Inferior parietal cortex (tissue), 1 donor: ENCODE measurements at regions not wholly inside any gene's neighbourhood (a gene's known extent, or its start where the extent isn't known, plus 50 kb on each side); places are given as distances from the start of the nearest gene placed in this dataset.

ENCODE experiments used
- DNase-seq: peaks from one replicate; pipeline ENCODE4 v3.0.0-alpha.2; 2016; ENCODE audit errors: extremely low spot score

- DNase-seq = no peak
Observed at GRCh38 chr12:58583940-58584339, 336.4 kb downstream of the LRIG3 start.

GRCh38 chr12:58584880-58585279, 335.4 kb downstream of the LRIG3 start:
- DNase-seq = no peak

- DNase-seq = no peak
Observed at GRCh38 chr12:58586762-58587161, 333.5 kb downstream of the LRIG3 start.

- no peak for DNase-seq
Observed at GRCh38 chr12:58588770-58589169, 331.5 kb downstream of the LRIG3 start.

GRCh38 chr12:58592475-58593207, 327.7 kb downstream of the LRIG3 start:
- no peak for DNase-seq

- no peak for DNase-seq
Observed at GRCh38 chr12:58593557-58594304, 326.6 kb downstream of the LRIG3 start.

GRCh38 chr12:58596381-58596780, 323.9 kb downstream of the LRIG3 start:
- no peak for DNase-seq

GRCh38 chr12:58601529-58601928, 318.8 kb downstream of the LRIG3 start:
- DNase-seq = no peak

GRCh38 chr12:58602179-58602578, 318.1 kb downstream of the LRIG3 start:
- DNase-seq = no peak

GRCh38 chr12:58602736-58603135, 317.6 kb downstream of the LRIG3 start:
- DNase-seq = no peak

GRCh38 chr12:58607805-58608204, 312.5 kb downstream of the LRIG3 start:
- DNase-seq = no peak

- DNase-seq = no peak
Observed at GRCh38 chr12:58608711-58609110, 311.6 kb downstream of the LRIG3 start.

GRCh38 chr12:58615047-58615446, 305.3 kb downstream of the LRIG3 start:
- DNase-seq = no peak

GRCh38 chr12:58615576-58615975, 304.7 kb downstream of the LRIG3 start:
- no peak for DNase-seq

- no peak for DNase-seq
Observed at GRCh38 chr12:58616618-58617017, 303.7 kb downstream of the LRIG3 start.

- no peak for DNase-seq
Observed at GRCh38 chr12:58621126-58621525, 299.2 kb downstream of the LRIG3 start.

GRCh38 chr12:58629376-58629775, 290.9 kb downstream of the LRIG3 start:
- no peak for DNase-seq

GRCh38 chr12:58633479-58633878, 286.8 kb downstream of the LRIG3 start:
- DNase-seq = no peak

- DNase-seq = no peak
Observed at GRCh38 chr12:58639318-58639934, 280.9 kb downstream of the LRIG3 start.

- no peak for DNase-seq
Observed at GRCh38 chr12:58640314-58640713, 280.0 kb downstream of the LRIG3 start.

GRCh38 chr12:58645946-58646345, 274.4 kb downstream of the LRIG3 start:
- no peak for DNase-seq

- no peak for DNase-seq
Observed at GRCh38 chr12:58647495-58647894, 272.8 kb downstream of the LRIG3 start.

- no peak for DNase-seq
Observed at GRCh38 chr12:58648176-58648575, 272.1 kb downstream of the LRIG3 start.
